ENCODE measurements at regions not wholly inside any gene's neighbourhood (a gene's known extent, or its start where the extent isn't known, plus 50 kb on each side); places are given as distances from the start of the nearest gene placed in this dataset.
"Not testable (repeated sequence)": the region's sequence is repeated elsewhere in the genome, so short reads cannot be mapped to it uniquely, and the experiment has no call there.

- POLR2A ChIA-PET, result no interaction called here
- Mint-ChIP-seq H3K4me1 (ENCODE audit: low read depth) (peaks cover 13% of the 10 kb centered on the region), H3K27ac (no peak overlapping the region), H3K4me3 (no peak overlapping the region), H3K9me3 (peaks cover 36% of the 10 kb centered on the region), H3K27me3 (no peaks in the 10 kb centered on the region), H3K36me3 (no peaks in the 10 kb centered on the region)
- CTCF ChIA-PET, result no interaction called here
- DNase-seq, result no peak
- intact Hi-C loops (cut with micrococcal nuclease), result no loop called here
Observed at GRCh38 chr20:29750268-29750899, 1507.1 kb upstream of the DEFB115 start.

- Mint-ChIP-seq H3K27ac (peak overlapping the region; percentile 75), H3K9me3 (peaks cover 31% of the 10 kb centered on the region), H3K4me3 (peak overlapping the region; percentile 53), H3K4me1 (ENCODE audit: low read depth) (peaks cover 13% of the 10 kb centered on the region)
- CTCF ChIA-PET; intact Hi-C loops (cut with micrococcal nuclease); H3K27me3 Mint-ChIP-seq; H3K36me3 Mint-ChIP-seq: not testable (repeated sequence)
- DNase-seq, result peak; percentile 70
- POLR2A ChIA-PET, result interaction anchor here (1.2 kb wide), 1 partner anchor 256 kb away, joined by 4 read pairs; no protein-coding TSS in a partner anchor
Observed at GRCh38 chr20:29752644-29753425, 1504.6 kb upstream of the DEFB115 start.

- DNase-seq, result peak; percentile 64
- CTCF ChIA-PET; intact Hi-C loops (cut with micrococcal nuclease); H3K27me3 Mint-ChIP-seq; H3K36me3 Mint-ChIP-seq: not testable (repeated sequence)
- H3K9me3 Mint-ChIP-seq, result peaks cover 31% of the 10 kb centered on the region
- POLR2A ChIA-PET, result interaction anchor here (1.2 kb wide), 1 partner anchor 256 kb away, joined by 4 read pairs; no protein-coding TSS in a partner anchor
- H3K4me1 Mint-ChIP-seq (ENCODE audit: low read depth), result peaks cover 13% of the 10 kb centered on the region
- peak overlapping the region; percentile 75 for H3K27ac Mint-ChIP-seq
- H3K4me3 Mint-ChIP-seq, result peak overlapping the region; percentile 53
Observed at GRCh38 chr20:29753426-29753746, 1504.1 kb upstream of the DEFB115 start.

- H3K27ac Mint-ChIP-seq; H3K36me3 Mint-ChIP-seq; DNase-seq; H3K27me3 Mint-ChIP-seq; intact Hi-C loops (cut with micrococcal nuclease); POLR2A ChIA-PET; H3K4me3 Mint-ChIP-seq; CTCF ChIA-PET: not testable (repeated sequence)
- Mint-ChIP-seq H3K4me1 (ENCODE audit: low read depth) (peaks cover 13% of the 10 kb centered on the region), H3K9me3 (peaks cover 31% of the 10 kb centered on the region)
Observed at GRCh38 chr20:29753879-29754278, 1503.6 kb upstream of the DEFB115 start.

- intact Hi-C loops (cut with micrococcal nuclease); H3K27ac Mint-ChIP-seq; H3K4me3 Mint-ChIP-seq; DNase-seq; POLR2A ChIA-PET; H3K36me3 Mint-ChIP-seq; CTCF ChIA-PET; H3K27me3 Mint-ChIP-seq: not testable (repeated sequence)
- Mint-ChIP-seq H3K4me1 (ENCODE audit: low read depth) (peaks cover 13% of the 10 kb centered on the region), H3K9me3 (peaks cover 24% of the 10 kb centered on the region)
Observed at GRCh38 chr20:29755854-29756498, 1501.5 kb upstream of the DEFB115 start.

- Mint-ChIP-seq H3K27me3 (no peaks in the 10 kb centered on the region), H3K36me3 (no peaks in the 10 kb centered on the region), H3K27ac (no peak overlapping the region), H3K4me3 (no peak overlapping the region), H3K9me3 (peaks cover 21% of the 10 kb centered on the region), H3K4me1 (ENCODE audit: low read depth) (peaks cover 6% of the 10 kb centered on the region)
- ChIA-PET POLR2A (no interaction called here), CTCF (no interaction called here)
- DNase-seq, result no peak
- intact Hi-C loops (cut with micrococcal nuclease), result no loop called here
Observed at GRCh38 chr20:29756664-29757063, 1500.8 kb upstream of the DEFB115 start.

- H3K27ac Mint-ChIP-seq; CTCF ChIA-PET; H3K27me3 Mint-ChIP-seq; H3K4me1 Mint-ChIP-seq (ENCODE audit: low read depth); H3K4me3 Mint-ChIP-seq; DNase-seq; H3K36me3 Mint-ChIP-seq; POLR2A ChIA-PET: not testable (repeated sequence)
- intact Hi-C loops (cut with micrococcal nuclease), result loop anchor here (10.0 kb wide), 1 partner anchor 317 kb away; no protein-coding TSS in a partner anchor
- peaks cover 10% of the 10 kb centered on the region for H3K9me3 Mint-ChIP-seq
Observed at GRCh38 chr20:29761621-29762385, 1495.7 kb upstream of the DEFB115 start.

GRCh38 chr20:29762620-29763019, 1494.8 kb upstream of the DEFB115 start:
- intact Hi-C loops (cut with micrococcal nuclease), result loop anchor here (10.0 kb wide), 1 partner anchor 318 kb away; no protein-coding TSS in a partner anchor
- H3K27ac Mint-ChIP-seq, result no peak overlapping the region
- CTCF ChIA-PET, result no interaction called here
- H3K9me3 Mint-ChIP-seq, result peaks cover 8% of the 10 kb centered on the region
- POLR2A ChIA-PET, result no interaction called here
- H3K4me1 Mint-ChIP-seq (ENCODE audit: low read depth), result no peaks in the 10 kb centered on the region
- no peak overlapping the region for H3K4me3 Mint-ChIP-seq
- DNase-seq, result no peak
- no peaks in the 10 kb centered on the region for H3K36me3 Mint-ChIP-seq
- H3K27me3 Mint-ChIP-seq, result peaks cover 3% of the 10 kb centered on the region

GRCh38 chr20:29763821-29764511, 1493.5 kb upstream of the DEFB115 start:
- Mint-ChIP-seq H3K27ac (no peak overlapping the region), H3K4me1 (ENCODE audit: low read depth) (no peaks in the 10 kb centered on the region), H3K36me3 (no peaks in the 10 kb centered on the region), H3K9me3 (peaks cover 13% of the 10 kb centered on the region), H3K4me3 (no peak overlapping the region), H3K27me3 (peaks cover 3% of the 10 kb centered on the region)
- DNase-seq, result no peak
- intact Hi-C loops (cut with micrococcal nuclease), result loop anchor here (10.0 kb wide), 1 partner anchor 319 kb away; no protein-coding TSS in a partner anchor
- POLR2A ChIA-PET, result no interaction called here
- CTCF ChIA-PET, result no interaction called here

GRCh38 chr20:29764922-29765610, 1492.4 kb upstream of the DEFB115 start:
- H3K4me3 Mint-ChIP-seq; H3K4me1 Mint-ChIP-seq (ENCODE audit: low read depth); H3K36me3 Mint-ChIP-seq; POLR2A ChIA-PET; H3K27ac Mint-ChIP-seq; H3K27me3 Mint-ChIP-seq: not testable (repeated sequence)
- H3K9me3 Mint-ChIP-seq, result peaks cover 18% of the 10 kb centered on the region
- DNase-seq, result peak; percentile 51
- CTCF ChIA-PET, result interaction anchor here (1.5 kb wide), 1 partner anchor 232 kb away, joined by 8 read pairs; no protein-coding TSS in a partner anchor
- intact Hi-C loops (cut with micrococcal nuclease), result loop anchor here (10.0 kb wide), 1 partner anchor 320 kb away; no protein-coding TSS in a partner anchor

- H3K4me1 Mint-ChIP-seq (ENCODE audit: low read depth); H3K4me3 Mint-ChIP-seq; H3K27me3 Mint-ChIP-seq; H3K36me3 Mint-ChIP-seq; H3K27ac Mint-ChIP-seq; POLR2A ChIA-PET; DNase-seq; CTCF ChIA-PET; intact Hi-C loops (cut with micrococcal nuclease): not testable (repeated sequence)
- peaks cover 30% of the 10 kb centered on the region for H3K9me3 Mint-ChIP-seq
Observed at GRCh38 chr20:29778033-29778432, 1479.4 kb upstream of the DEFB115 start.
